ENCODE measurements at regions not wholly inside any gene's neighbourhood (a gene's known extent, or its start where the extent isn't known, plus 50 kb on each side); places are given as distances from the start of the nearest gene placed in this dataset.

DNA sequence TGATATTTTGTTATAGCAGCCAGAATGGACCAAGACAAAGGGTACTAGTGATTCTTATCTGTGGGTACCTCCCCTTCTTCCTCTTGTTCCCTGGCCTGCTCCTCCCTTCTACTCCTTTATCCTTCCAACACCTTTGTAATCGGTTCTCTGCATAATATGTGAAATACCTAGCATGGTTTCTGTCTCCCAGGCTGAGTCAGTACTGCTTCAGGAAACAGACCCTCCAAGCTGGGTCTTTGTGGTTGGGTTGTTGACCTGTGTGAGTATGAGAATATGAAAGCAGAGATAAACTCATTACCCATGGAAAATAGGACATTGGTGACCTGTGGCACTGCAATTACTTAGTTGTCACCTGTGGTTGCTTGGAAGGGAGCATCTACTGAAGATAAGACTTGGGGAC lies 69.3 kb upstream of the KLF13 start:
- Histone ChIP-seq H2AFZ (ENCODE audit: low read depth, low read length) (no peak overlapping the region), H4K91ac (ENCODE audit: low read length) (no peak overlapping the region), H3K36me3 (ENCODE audit: control insufficient read depth in 1 of 2, insufficient read depth in 2 of 2, low read depth in 1 of 2, low read length in 2 of 2) (no peaks in the 10 kb centered on the region), H3K27ac (ENCODE audit: low read length, poor library complexity, severe bottlenecking) (no peak overlapping the region), H2BK12ac (ENCODE audit: low read length in 2 of 2) (no peak overlapping the region), H3K14ac (ENCODE audit: low read length in 2 of 2) (no peak overlapping the region), H3K79me1 (replicated peaks; ENCODE audit: low read length, poor library complexity, severe bottlenecking) (no peaks in the 10 kb centered on the region), H3K4ac (ENCODE audit: low read depth in 1 of 2, low read length in 2 of 2) (no peak overlapping the region), H4K8ac (ENCODE audit: low read length) (no peak overlapping the region), H3K4me2 (ENCODE audit: low read length, poor library complexity, severe bottlenecking) (no peak overlapping the region), H2BK5ac (ENCODE audit: low read depth, low read length, poor library complexity, severe bottlenecking) (no peak overlapping the region), H3K27me3 (ENCODE audit: control insufficient read depth in 1 of 2, insufficient read depth in 1 of 2, low read length in 2 of 2) (peaks cover 0 to 5% of the 10 kb centered on the region in 2 experiments), H3K23ac (ENCODE audit: low read length in 2 of 2) (no peak overlapping the region), H2BK120ac (ENCODE audit: low read depth, low read length) (no peak overlapping the region), H3K9ac (ENCODE audit: low read length) (no peak overlapping the region), H3K4me1 (ENCODE audit: control insufficient read depth, insufficient read depth, low read depth, low read length) (peaks cover 22% of the 10 kb centered on the region), H3K9me3 (ENCODE audit: control insufficient read depth, low read length) (no peaks in the 10 kb centered on the region), H3K18ac (ENCODE audit: low read depth in 1 of 2, low read length in 2 of 2) (no peak overlapping the region), H3K4me3 (ENCODE audit: insufficient read depth in 1 of 2, low read depth in 1 of 2, low read length in 2 of 2) (no peak overlapping the region), H2BK15ac (ENCODE audit: low read depth, poor library complexity, severe bottlenecking) (no peak overlapping the region), H2AK5ac (ENCODE audit: low read length, severe bottlenecking) (no peak overlapping the region)
- DNase-seq = no peak
- 75% methylated on average over 1 of the region's 1 CpG for WGBS

- Histone ChIP-seq H3K9me3 (ENCODE audit: control insufficient read depth, low read length) (no peaks in the 10 kb centered on the region), H2AK5ac (ENCODE audit: low read length, severe bottlenecking) (no peak overlapping the region), H3K4ac (ENCODE audit: low read depth in 1 of 2, low read length in 2 of 2) (no peak overlapping the region), H3K4me2 (ENCODE audit: low read length, poor library complexity, severe bottlenecking) (no peak overlapping the region), H3K27me3 (ENCODE audit: control insufficient read depth in 1 of 2, insufficient read depth in 1 of 2, low read length in 2 of 2) (peaks cover 0 to 5% of the 10 kb centered on the region in 2 experiments), H2BK12ac (ENCODE audit: low read length in 2 of 2) (no peak overlapping the region), H2BK120ac (ENCODE audit: low read depth, low read length) (no peak overlapping the region), H3K79me1 (replicated peaks; ENCODE audit: low read length, poor library complexity, severe bottlenecking) (no peaks in the 10 kb centered on the region), H2BK5ac (ENCODE audit: low read depth, low read length, poor library complexity, severe bottlenecking) (no peak overlapping the region), H3K4me3 (ENCODE audit: insufficient read depth in 1 of 2, low read depth in 1 of 2, low read length in 2 of 2) (no peak overlapping the region), H3K18ac (ENCODE audit: low read depth in 1 of 2, low read length in 2 of 2) (no peak overlapping the region), H3K36me3 (ENCODE audit: control insufficient read depth in 1 of 2, insufficient read depth in 2 of 2, low read depth in 1 of 2, low read length in 2 of 2) (no peaks in the 10 kb centered on the region), H3K4me1 (ENCODE audit: control insufficient read depth, insufficient read depth, low read depth, low read length) (peaks cover 29% of the 10 kb centered on the region), H3K23ac (ENCODE audit: low read length in 2 of 2) (no peak overlapping the region), H4K91ac (ENCODE audit: low read length) (no peak overlapping the region), H3K14ac (ENCODE audit: low read length in 2 of 2) (no peak overlapping the region), H2BK15ac (ENCODE audit: low read depth, poor library complexity, severe bottlenecking) (no peak overlapping the region), H3K9ac (ENCODE audit: low read length) (no peak overlapping the region), H4K8ac (ENCODE audit: low read length) (no peak overlapping the region), H2AFZ (ENCODE audit: low read depth, low read length) (no peak overlapping the region), H3K27ac (ENCODE audit: low read length, poor library complexity, severe bottlenecking) (no peak overlapping the region)
- 88% methylated on average over 1 of the region's 2 CpGs for WGBS
- DNase-seq = no peak
Measured at GRCh38 chr15:31258260-31258659, 68.4 kb upstream of the KLF13 start.

DNA sequence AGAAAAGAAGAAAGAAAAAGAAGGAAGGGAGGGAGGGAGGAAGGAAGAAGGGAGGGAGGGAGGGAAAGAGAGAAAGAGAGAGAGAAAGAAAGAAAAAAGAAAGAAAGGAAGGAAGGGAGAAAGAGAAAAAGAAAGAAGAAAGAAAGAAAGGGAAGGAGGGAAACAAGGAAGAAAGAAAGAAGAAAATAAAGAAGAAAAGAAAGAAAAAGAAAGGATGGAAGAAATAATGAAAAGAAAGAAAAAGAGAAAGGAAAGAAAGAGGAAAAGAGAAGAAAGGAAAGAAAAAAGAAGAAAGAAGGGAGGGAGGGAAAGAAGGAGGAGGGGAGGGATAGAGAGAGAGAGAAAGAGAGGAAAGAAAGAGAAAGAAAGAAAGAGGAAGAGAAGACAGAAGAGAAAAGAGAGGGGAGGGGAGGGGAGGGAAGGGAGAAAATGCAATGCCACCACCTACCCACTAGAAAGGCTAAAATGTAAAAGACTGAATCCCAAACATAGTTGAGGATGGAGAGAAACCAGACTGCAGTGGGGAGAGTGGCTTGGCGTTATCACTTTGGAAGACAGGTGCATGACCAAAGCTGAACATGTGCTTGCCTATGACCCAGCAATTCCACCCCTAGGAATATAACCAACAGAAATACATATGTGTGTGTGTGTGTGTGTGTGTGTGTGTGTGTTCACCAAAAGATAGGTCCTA lies 66.9 kb upstream of the KLF13 start:
- Histone ChIP-seq H3K4me3 (ENCODE audit: insufficient read depth in 1 of 2, low read depth in 1 of 2, low read length in 2 of 2) (no peak overlapping the region), H3K79me1 (replicated peaks; ENCODE audit: low read length, poor library complexity, severe bottlenecking) (no peaks in the 10 kb centered on the region), H3K36me3 (ENCODE audit: control insufficient read depth in 1 of 2, insufficient read depth in 2 of 2, low read depth in 1 of 2, low read length in 2 of 2) (no peaks in the 10 kb centered on the region), H3K9me3 (ENCODE audit: control insufficient read depth, low read length) (no peaks in the 10 kb centered on the region), H2BK12ac (ENCODE audit: low read length in 2 of 2) (no peak overlapping the region), H4K8ac (ENCODE audit: low read length) (no peak overlapping the region), H2AFZ (ENCODE audit: low read depth, low read length) (no peak overlapping the region), H4K91ac (ENCODE audit: low read length) (no peak overlapping the region), H2BK5ac (ENCODE audit: low read depth, low read length, poor library complexity, severe bottlenecking) (no peak overlapping the region), H3K23ac (ENCODE audit: low read length in 2 of 2) (no peak overlapping the region), H3K9ac (ENCODE audit: low read length) (no peak overlapping the region), H3K27ac (ENCODE audit: low read length, poor library complexity, severe bottlenecking) (no peak overlapping the region), H2BK120ac (ENCODE audit: low read depth, low read length) (no peak overlapping the region), H3K4ac (ENCODE audit: low read depth in 1 of 2, low read length in 2 of 2) (no peak overlapping the region), H3K4me2 (ENCODE audit: low read length, poor library complexity, severe bottlenecking) (no peak overlapping the region), H3K18ac (ENCODE audit: low read depth in 1 of 2, low read length in 2 of 2) (no peak overlapping the region), H3K27me3 (ENCODE audit: control insufficient read depth in 1 of 2, insufficient read depth in 1 of 2, low read length in 2 of 2) (peaks cover 0 to 5% of the 10 kb centered on the region in 2 experiments), H3K14ac (ENCODE audit: low read length in 2 of 2) (no peak overlapping the region), H2AK5ac (ENCODE audit: low read length, severe bottlenecking) (no peak overlapping the region), H3K4me1 (ENCODE audit: control insufficient read depth, insufficient read depth, low read depth, low read length) (peaks cover 37% of the 10 kb centered on the region), H2BK15ac (ENCODE audit: low read depth, poor library complexity, severe bottlenecking) (no peak overlapping the region)
- WGBS = 86% methylated on average over 1 of the region's 1 CpG
- no peak for DNase-seq

DNA sequence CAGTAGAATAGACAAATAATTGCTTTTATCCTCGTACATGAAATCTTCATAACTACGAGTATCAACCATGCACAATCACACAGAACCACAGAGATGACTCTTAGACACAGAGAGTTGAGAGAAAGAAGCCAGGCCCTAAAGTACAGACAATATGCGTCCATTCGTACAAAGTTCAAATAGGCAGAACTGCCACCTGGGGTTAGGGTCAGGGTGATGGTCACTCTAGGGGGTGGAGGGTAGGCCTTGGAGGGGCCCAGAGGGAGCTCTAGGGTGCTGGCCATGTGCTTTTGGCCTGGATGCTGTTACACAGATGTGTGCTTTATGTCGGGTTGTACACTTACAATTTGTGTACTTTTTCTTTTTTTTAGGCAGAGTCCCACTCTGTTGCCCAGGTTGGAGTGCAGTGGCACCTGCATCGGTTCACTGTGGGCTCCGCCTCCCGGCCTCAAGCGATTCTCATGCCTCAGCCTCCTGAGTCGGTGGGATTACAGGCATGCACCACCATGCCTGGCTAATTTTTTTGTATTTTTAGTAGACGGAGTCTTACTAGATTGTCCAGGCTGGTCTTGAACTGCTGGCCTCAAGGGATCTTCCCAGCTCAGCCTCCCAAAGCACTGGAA lies 65.9 kb upstream of the KLF13 start:
- Histone ChIP-seq H4K8ac (ENCODE audit: low read length) (no peak overlapping the region), H2BK120ac (ENCODE audit: low read depth, low read length) (no peak overlapping the region), H2BK15ac (ENCODE audit: low read depth, poor library complexity, severe bottlenecking) (no peak overlapping the region), H3K14ac (ENCODE audit: low read length in 2 of 2) (no peak overlapping the region), H3K4me3 (ENCODE audit: insufficient read depth in 1 of 2, low read depth in 1 of 2, low read length in 2 of 2) (no peak overlapping the region), H2BK12ac (ENCODE audit: low read length in 2 of 2) (no peak overlapping the region), H3K36me3 (ENCODE audit: control insufficient read depth in 1 of 2, insufficient read depth in 2 of 2, low read depth in 1 of 2, low read length in 2 of 2) (no peaks in the 10 kb centered on the region), H3K27me3 (ENCODE audit: control insufficient read depth in 1 of 2, insufficient read depth in 1 of 2, low read length in 2 of 2) (peaks cover 0 to 5% of the 10 kb centered on the region in 2 experiments), H3K4me2 (ENCODE audit: low read length, poor library complexity, severe bottlenecking) (no peak overlapping the region), H3K27ac (ENCODE audit: low read length, poor library complexity, severe bottlenecking) (no peak overlapping the region), H2AK5ac (ENCODE audit: low read length, severe bottlenecking) (no peak overlapping the region), H3K9ac (ENCODE audit: low read length) (no peak overlapping the region), H3K23ac (ENCODE audit: low read length in 2 of 2) (no peak overlapping the region), H3K79me1 (replicated peaks; ENCODE audit: low read length, poor library complexity, severe bottlenecking) (no peaks in the 10 kb centered on the region), H4K91ac (ENCODE audit: low read length) (no peak overlapping the region), H3K18ac (ENCODE audit: low read depth in 1 of 2, low read length in 2 of 2) (no peak overlapping the region), H2BK5ac (ENCODE audit: low read depth, low read length, poor library complexity, severe bottlenecking) (no peak overlapping the region), H2AFZ (ENCODE audit: low read depth, low read length) (no peak overlapping the region), H3K4me1 (ENCODE audit: control insufficient read depth, insufficient read depth, low read depth, low read length) (peaks cover 41% of the 10 kb centered on the region), H3K4ac (ENCODE audit: low read depth in 1 of 2, low read length in 2 of 2) (no peak overlapping the region), H3K9me3 (ENCODE audit: control insufficient read depth, low read length) (no peaks in the 10 kb centered on the region)
- DNase-seq = no peak
- WGBS = 89% methylated on average over 11 of the region's 11 CpGs

Data from mesenchymal stem cell (in vitro differentiated cells and primary cell).